ENCODE measurements at regions not wholly inside any gene's neighbourhood (a gene's known extent, or its start where the extent isn't known, plus 50 kb on each side); places are given as distances from the start of the nearest gene placed in this dataset.
"Not testable (repeated sequence)": the region's sequence is repeated elsewhere in the genome, so short reads cannot be mapped to it uniquely, and the experiment has no call there.

DNA sequence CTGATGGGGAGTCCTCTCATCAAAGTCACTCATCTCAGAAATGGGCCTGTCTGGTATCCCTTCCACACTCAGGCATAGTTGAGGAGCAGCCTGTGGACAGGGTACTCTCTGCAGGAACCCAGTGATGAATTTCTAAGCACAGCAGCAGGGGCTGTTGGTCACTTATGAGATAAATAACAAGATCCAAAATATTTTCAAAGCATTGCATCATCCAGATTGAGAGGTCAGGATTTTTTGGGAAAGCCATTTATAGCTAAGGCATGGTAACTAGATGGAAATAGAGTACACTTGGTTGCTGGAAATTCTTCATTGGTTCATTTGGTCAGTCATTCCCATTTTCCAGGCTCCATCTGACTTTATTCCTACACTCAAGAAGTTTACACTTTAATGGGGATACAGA is 246.8 kb upstream of the RAI14 start:
- TF ChIP-seq SUZ12 (IDR thresholded peaks at IDR 0.05; ENCODE audit: extremely low read depth, insufficient read depth, insufficient read length): no peak
- TF ChIP-seq YY1 (IDR thresholded peaks at IDR 0.05; ENCODE audit: insufficient read depth, insufficient read length): no peak
- TF ChIP-seq ZNF274 (IDR thresholded peaks at IDR 0.05; ENCODE audit: low read depth, low read length): no peak
- no peak for DNase-seq (ENCODE audit: low read depth, low spot score)
- H3K36me3 ChIP-seq (ENCODE audit: insufficient read depth, insufficient read length, low read length): no peaks in the 10 kb centered on the region
- H3K27me3 ChIP-seq (ENCODE audit: insufficient read depth, insufficient read length): no peaks in the 10 kb centered on the region
- H3K9ac ChIP-seq (ENCODE audit: insufficient read length, low read depth): no peak overlapping the region
- no peaks in the 10 kb centered on the region for H3K4me1 ChIP-seq (ENCODE audit: insufficient read depth, insufficient read length)
- no peak overlapping the region for H3K4me3 ChIP-seq (ENCODE audit: insufficient read length, low read depth)
- peaks cover 41% of the 10 kb centered on the region for H3K9me3 ChIP-seq (ENCODE audit: insufficient read depth, low read length)

- Histone ChIP-seq H3K9ac (ENCODE audit: insufficient read length, low read depth) (no peak overlapping the region), H3K4me3 (ENCODE audit: insufficient read length, low read depth) (no peak overlapping the region), H3K27me3 (ENCODE audit: insufficient read depth, insufficient read length) (no peaks in the 10 kb centered on the region), H3K36me3 (ENCODE audit: insufficient read depth, insufficient read length, low read length) (no peaks in the 10 kb centered on the region), H3K4me1 (ENCODE audit: insufficient read depth, insufficient read length) (no peaks in the 10 kb centered on the region), H3K9me3 (ENCODE audit: insufficient read depth, low read length) (peaks cover 48% of the 10 kb centered on the region)
- no peak for DNase-seq (ENCODE audit: low read depth, low spot score)
- TF ChIP-seq ZNF274 (IDR thresholded peaks at IDR 0.05; ENCODE audit: low read depth, low read length): no peak
- TF ChIP-seq YY1 (IDR thresholded peaks at IDR 0.05; ENCODE audit: insufficient read depth, insufficient read length): no peak
- no peak for TF ChIP-seq SUZ12 (IDR thresholded peaks at IDR 0.05; ENCODE audit: extremely low read depth, insufficient read depth, insufficient read length)
Observed at GRCh38 chr5:34410411-34411139, 245.6 kb upstream of the RAI14 start.

DNA sequence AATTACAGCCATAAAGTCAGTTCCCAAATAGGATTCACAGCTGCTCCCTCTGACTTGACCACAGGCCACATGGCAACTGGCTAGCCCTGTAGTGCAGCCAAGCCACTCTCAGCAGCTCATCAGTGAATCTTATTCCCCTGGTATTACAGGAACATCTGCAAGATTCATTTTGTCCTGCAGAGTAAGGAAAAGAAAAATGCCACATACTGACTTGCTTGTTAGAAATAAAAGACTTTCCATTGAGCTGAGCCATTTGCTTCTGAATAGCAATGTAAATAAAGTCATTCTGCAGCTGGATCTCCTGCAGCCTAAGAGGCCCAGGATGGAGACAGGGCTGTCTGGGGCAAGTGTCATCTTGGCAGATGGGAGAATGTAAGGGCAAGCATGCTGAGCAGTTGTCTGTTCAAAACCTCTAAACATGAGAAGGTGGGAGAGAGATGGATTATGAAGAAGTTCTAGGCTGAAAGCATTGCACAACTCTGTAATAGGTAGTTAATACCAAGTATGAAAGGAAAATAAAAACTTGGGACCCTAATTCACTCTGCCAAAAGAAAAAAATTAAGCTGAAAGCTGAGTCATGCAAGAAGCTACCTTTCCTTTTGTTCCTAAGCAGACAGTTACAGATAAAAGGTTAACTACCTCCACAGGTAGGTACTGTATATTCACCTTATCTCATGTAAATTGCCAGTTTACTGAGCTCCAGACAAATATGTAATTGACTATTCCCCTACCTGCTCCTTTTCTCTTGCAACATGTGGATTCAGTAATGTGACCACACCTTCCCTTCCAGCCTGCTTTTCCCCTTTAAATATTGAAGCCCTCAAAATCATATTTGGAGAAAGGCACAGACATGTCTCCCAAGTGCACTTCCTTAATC is 244.4 kb upstream of the RAI14 start:
- DNase-seq (ENCODE audit: low read depth, low spot score): no peak
- Histone ChIP-seq H3K36me3 (ENCODE audit: insufficient read depth, insufficient read length, low read length) (no peaks in the 10 kb centered on the region), H3K4me3 (ENCODE audit: insufficient read length, low read depth) (no peak overlapping the region), H3K27me3 (ENCODE audit: insufficient read depth, insufficient read length) (no peaks in the 10 kb centered on the region), H3K4me1 (ENCODE audit: insufficient read depth, insufficient read length) (no peaks in the 10 kb centered on the region), H3K9ac (ENCODE audit: insufficient read length, low read depth) (no peak overlapping the region), H3K9me3 (ENCODE audit: insufficient read depth, low read length) (peaks cover 47% of the 10 kb centered on the region)
- TF ChIP-seq YY1 (IDR thresholded peaks at IDR 0.05; ENCODE audit: insufficient read depth, insufficient read length) (no peak), ZNF274 (IDR thresholded peaks at IDR 0.05; ENCODE audit: low read depth, low read length) (no peak), SUZ12 (IDR thresholded peaks at IDR 0.05; ENCODE audit: extremely low read depth, insufficient read depth, insufficient read length) (no peak)

DNA sequence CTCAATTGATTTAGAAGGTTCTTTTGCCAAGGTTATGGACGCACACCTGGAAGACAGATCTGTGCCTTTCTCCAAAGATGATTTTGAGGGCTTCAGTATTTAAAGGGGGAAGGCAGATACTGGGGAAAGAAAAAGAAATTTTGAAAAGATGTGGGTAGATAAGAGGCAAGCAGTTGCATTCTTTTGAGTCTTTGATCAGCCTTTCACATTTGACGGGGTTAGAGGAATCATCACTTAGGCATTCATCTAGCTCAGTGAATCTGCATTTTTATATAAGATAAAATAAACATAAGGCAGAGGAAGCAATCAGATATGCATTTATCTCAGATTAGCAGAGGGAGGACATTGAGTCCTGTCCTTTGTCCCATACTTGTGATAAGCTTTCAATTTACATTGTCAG is 243.4 kb upstream of the RAI14 start:
- Histone ChIP-seq H3K4me3 (ENCODE audit: insufficient read length, low read depth) (no peak overlapping the region), H3K9ac (ENCODE audit: insufficient read length, low read depth) (no peak overlapping the region), H3K36me3 (ENCODE audit: insufficient read depth, insufficient read length, low read length) (no peaks in the 10 kb centered on the region), H3K27me3 (ENCODE audit: insufficient read depth, insufficient read length) (no peaks in the 10 kb centered on the region), H3K4me1 (ENCODE audit: insufficient read depth, insufficient read length) (no peaks in the 10 kb centered on the region), H3K9me3 (ENCODE audit: insufficient read depth, low read length) (peaks cover 51% of the 10 kb centered on the region)
- no peak for TF ChIP-seq SUZ12 (IDR thresholded peaks at IDR 0.05; ENCODE audit: extremely low read depth, insufficient read depth, insufficient read length)
- TF ChIP-seq YY1 (IDR thresholded peaks at IDR 0.05; ENCODE audit: insufficient read depth, insufficient read length): no peak
- no peak for TF ChIP-seq ZNF274 (IDR thresholded peaks at IDR 0.05; ENCODE audit: low read depth, low read length)
- no peak for DNase-seq (ENCODE audit: low read depth, low spot score)

GRCh38 chr5:34415559-34416198 is 240.4 kb upstream of the RAI14 start:
- H3K36me3 ChIP-seq (ENCODE audit: insufficient read depth, insufficient read length, low read length): no peaks in the 10 kb centered on the region
- no peaks in the 10 kb centered on the region for H3K27me3 ChIP-seq (ENCODE audit: insufficient read depth, insufficient read length)
- H3K9me3 ChIP-seq (ENCODE audit: insufficient read depth, low read length): peaks cover 45% of the 10 kb centered on the region
- no peak for TF ChIP-seq SUZ12 (IDR thresholded peaks at IDR 0.05; ENCODE audit: extremely low read depth, insufficient read depth, insufficient read length)
- no peak for DNase-seq (ENCODE audit: low read depth, low spot score)
- H3K4me3 ChIP-seq (ENCODE audit: insufficient read length, low read depth): no peak overlapping the region
- H3K4me1 ChIP-seq (ENCODE audit: insufficient read depth, insufficient read length): no peaks in the 10 kb centered on the region
- no peak overlapping the region for H3K9ac ChIP-seq (ENCODE audit: insufficient read length, low read depth)

- Histone ChIP-seq H3K9ac (ENCODE audit: insufficient read length, low read depth) (no peak overlapping the region), H3K9me3 (ENCODE audit: insufficient read depth, low read length) (peaks cover 44% of the 10 kb centered on the region), H3K4me3 (ENCODE audit: insufficient read length, low read depth) (no peak overlapping the region), H3K36me3 (ENCODE audit: insufficient read depth, insufficient read length, low read length) (no peaks in the 10 kb centered on the region), H3K4me1 (ENCODE audit: insufficient read depth, insufficient read length) (no peaks in the 10 kb centered on the region), H3K27me3 (ENCODE audit: insufficient read depth, insufficient read length) (no peaks in the 10 kb centered on the region)
- no peak for TF ChIP-seq SUZ12 (IDR thresholded peaks at IDR 0.05; ENCODE audit: extremely low read depth, insufficient read depth, insufficient read length)
- TF ChIP-seq ZNF274 (IDR thresholded peaks at IDR 0.05; ENCODE audit: low read depth, low read length): no peak
- DNase-seq (ENCODE audit: low read depth, low spot score): no peak
Observed at GRCh38 chr5:34416501-34417008, 239.6 kb upstream of the RAI14 start.

- not testable (repeated sequence) for H3K27me3 ChIP-seq (ENCODE audit: insufficient read depth, insufficient read length); H3K4me3 ChIP-seq (ENCODE audit: insufficient read length, low read depth); DNase-seq (ENCODE audit: low read depth, low spot score); H3K36me3 ChIP-seq (ENCODE audit: insufficient read depth, insufficient read length, low read length); H3K4me1 ChIP-seq (ENCODE audit: insufficient read depth, insufficient read length); H3K9ac ChIP-seq (ENCODE audit: insufficient read length, low read depth)
- H3K9me3 ChIP-seq (ENCODE audit: insufficient read depth, low read length): peaks cover 34% of the 10 kb centered on the region
Observed at GRCh38 chr5:34420191-34420590, 235.9 kb upstream of the RAI14 start.

Data from NT2/D1 (cell line).